ENCODE measurements at regions not wholly inside any gene's neighbourhood (a gene's known extent, or its start where the extent isn't known, plus 50 kb on each side); places are given as distances from the start of the nearest gene placed in this dataset.

DNA sequence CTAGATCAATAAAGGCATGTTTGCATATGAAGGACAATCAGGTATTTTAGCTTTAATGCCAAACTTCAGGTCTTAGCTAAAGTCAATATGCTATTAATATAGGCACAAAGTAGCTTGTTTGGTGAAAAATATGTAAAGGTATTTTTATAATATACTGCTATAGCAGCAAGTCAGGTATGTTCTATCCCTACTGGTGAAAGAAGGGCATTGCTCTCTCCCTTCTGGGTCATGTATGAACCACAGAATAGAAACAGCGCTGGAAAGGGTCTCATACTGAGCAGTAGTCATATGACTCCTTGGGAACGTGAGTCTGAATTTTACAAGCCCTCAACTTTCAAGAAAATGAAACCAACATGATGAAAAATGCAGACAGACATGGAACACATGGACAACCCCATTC is 314.6 kb downstream of the GRIN2B start:
- Histone ChIP-seq H3K9ac (ENCODE audit: low read length) (no peak overlapping the region), H3K9me2 (replicated peaks; ENCODE audit: low read length) (no peaks in the 10 kb centered on the region), H3K36me3 (ENCODE audit: low read depth, low read length) (no peaks in the 10 kb centered on the region), H3K27me3 (ENCODE audit: low read length) (peaks cover 28% of the 10 kb centered on the region), H3K4me1 (ENCODE audit: insufficient read depth, low read length) (no peaks in the 10 kb centered on the region), H3K4me2 (ENCODE audit: low read length) (no peak overlapping the region), H3K9me3 (ENCODE audit: low read length) (no peaks in the 10 kb centered on the region), H2AFZ (ENCODE audit: low read length) (no peak overlapping the region), H3K27ac (ENCODE audit: low read length) (no peak overlapping the region), H3F3A (ENCODE audit: low read length, unreplicated experiment) (no peaks in the 10 kb centered on the region), H3K79me2 (ENCODE audit: low read length) (no peaks in the 10 kb centered on the region), H3K4me3 (ENCODE audit: low read length) (no peak overlapping the region), H4K20me1 (ENCODE audit: low read length) (no peaks in the 10 kb centered on the region)
- DNase-seq (no peak), ATAC-seq (no peak)
- BruUV-seq (replicated peaks): no TSS peak
- ChIA-PET POLR2A (ENCODE audit: unreplicated experiment) (no interaction called here), CTCF (no interaction called here)
- TF ChIP-seq, protein P1, sequence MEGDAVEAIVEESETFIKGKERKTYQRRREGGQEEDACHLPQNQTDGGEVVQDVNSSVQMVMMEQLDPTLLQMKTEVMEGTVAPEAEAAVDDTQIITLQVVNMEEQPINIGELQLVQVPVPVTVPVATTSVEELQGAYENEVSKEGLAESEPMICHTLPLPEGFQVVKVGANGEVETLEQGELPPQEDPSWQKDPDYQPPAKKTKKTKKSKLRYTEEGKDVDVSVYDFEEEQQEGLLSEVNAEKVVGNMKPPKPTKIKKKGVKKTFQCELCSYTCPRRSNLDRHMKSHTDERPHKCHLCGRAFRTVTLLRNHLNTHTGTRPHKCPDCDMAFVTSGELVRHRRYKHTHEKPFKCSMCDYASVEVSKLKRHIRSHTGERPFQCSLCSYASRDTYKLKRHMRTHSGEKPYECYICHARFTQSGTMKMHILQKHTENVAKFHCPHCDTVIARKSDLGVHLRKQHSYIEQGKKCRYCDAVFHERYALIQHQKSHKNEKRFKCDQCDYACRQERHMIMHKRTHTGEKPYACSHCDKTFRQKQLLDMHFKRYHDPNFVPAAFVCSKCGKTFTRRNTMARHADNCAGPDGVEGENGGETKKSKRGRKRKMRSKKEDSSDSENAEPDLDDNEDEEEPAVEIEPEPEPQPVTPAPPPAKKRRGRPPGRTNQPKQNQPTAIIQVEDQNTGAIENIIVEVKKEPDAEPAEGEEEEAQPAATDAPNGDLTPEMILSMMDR (conservative IDR thresholded peaks at IDR 0.05; ENCODE audit: low read depth, low read length): no peak
- intact Hi-C loops (cut with micrococcal nuclease): no loop called here

DNA sequence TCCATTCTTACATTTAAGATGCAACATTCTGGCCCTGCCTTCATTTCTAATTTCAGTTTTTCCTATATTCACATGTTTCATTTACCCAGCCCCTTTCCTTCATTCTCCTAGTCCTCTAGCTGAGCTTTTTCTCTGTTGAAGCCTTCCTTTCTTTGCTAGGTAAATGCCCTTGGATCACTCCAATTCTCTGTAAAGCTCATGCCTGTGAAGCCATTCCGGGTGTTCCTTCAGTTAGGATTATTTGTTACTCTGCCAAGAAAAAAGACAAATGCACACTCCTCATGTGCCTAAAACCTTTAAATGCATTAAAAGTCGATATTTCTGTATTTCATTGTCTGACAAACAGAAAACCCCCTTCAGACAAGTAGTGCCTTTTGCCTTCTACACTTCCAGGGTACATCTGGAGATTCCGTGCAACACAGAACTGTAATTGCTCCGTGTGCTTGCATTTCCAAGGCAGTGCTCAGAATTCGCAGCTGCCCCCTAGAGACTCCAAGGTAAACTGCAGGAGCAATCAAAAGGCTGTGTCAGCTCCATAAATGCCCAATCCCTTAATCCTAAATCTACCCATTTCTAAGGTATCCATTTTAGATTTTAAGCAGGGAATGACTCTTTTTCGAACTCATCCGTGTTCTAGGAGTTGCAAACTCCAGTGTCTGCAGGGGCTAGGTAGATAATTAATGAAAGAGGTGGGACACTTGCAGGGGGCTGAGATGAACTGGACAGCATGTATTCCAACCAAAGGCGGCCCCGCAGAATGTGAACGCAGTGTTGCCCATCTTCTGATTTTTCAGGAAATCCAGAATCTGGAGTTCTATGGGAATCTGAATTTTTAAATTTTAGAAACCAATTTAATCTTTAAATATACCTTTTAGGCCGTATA is 320.2 kb downstream of the GRIN2B start:
- no peak overlapping the region for H3K4me3 ChIP-seq (ENCODE audit: low read length)
- DNase-seq: peak; percentile 53
- no peak overlapping the region for H2AFZ ChIP-seq (ENCODE audit: low read length)
- H3K27me3 ChIP-seq (ENCODE audit: low read length): peaks cover 35% of the 10 kb centered on the region
- H3K9me2 ChIP-seq (replicated peaks; ENCODE audit: low read length): no peaks in the 10 kb centered on the region
- ChIA-PET CTCF (interaction anchor here (0.9 kb wide), 1 partner anchor 406 kb away, joined by 3 read pairs; no protein-coding TSS in a partner anchor), POLR2A (ENCODE audit: unreplicated experiment) (no interaction called here)
- H3K4me1 ChIP-seq (ENCODE audit: insufficient read depth, low read length): no peaks in the 10 kb centered on the region
- H3F3A ChIP-seq (ENCODE audit: low read length, unreplicated experiment): no peaks in the 10 kb centered on the region
- no peaks in the 10 kb centered on the region for H3K9me3 ChIP-seq (ENCODE audit: low read length)
- no peak overlapping the region for H3K9ac ChIP-seq (ENCODE audit: low read length)
- ATAC-seq: peak; percentile 49; the same call in 1 of the 2 replicates
- H3K36me3 ChIP-seq (ENCODE audit: low read depth, low read length): no peaks in the 10 kb centered on the region
- H3K27ac ChIP-seq (ENCODE audit: low read length): no peak overlapping the region
- TF ChIP-seq, protein P1 (conservative IDR thresholded peaks at IDR 0.05; ENCODE audit: low read depth, low read length): peak; percentile 64
- no peak for TF ChIP-seq EZH2phosphoT487 (IDR thresholded peaks at IDR 0.05; ENCODE audit: borderline replicate concordance, low read length)
- no peak overlapping the region for H3K4me2 ChIP-seq (ENCODE audit: low read length)
- H4K20me1 ChIP-seq (ENCODE audit: low read length): no peaks in the 10 kb centered on the region
- intact Hi-C loops (cut with micrococcal nuclease): loop anchor here (1.0 to 5.0 kb wide), 3 partner anchors 299 to 404 kb away; no protein-coding TSS in a partner anchor
- no peaks in the 10 kb centered on the region for H3K79me2 ChIP-seq (ENCODE audit: low read length)
- BruUV-seq (replicated peaks): no TSS peak

DNA sequence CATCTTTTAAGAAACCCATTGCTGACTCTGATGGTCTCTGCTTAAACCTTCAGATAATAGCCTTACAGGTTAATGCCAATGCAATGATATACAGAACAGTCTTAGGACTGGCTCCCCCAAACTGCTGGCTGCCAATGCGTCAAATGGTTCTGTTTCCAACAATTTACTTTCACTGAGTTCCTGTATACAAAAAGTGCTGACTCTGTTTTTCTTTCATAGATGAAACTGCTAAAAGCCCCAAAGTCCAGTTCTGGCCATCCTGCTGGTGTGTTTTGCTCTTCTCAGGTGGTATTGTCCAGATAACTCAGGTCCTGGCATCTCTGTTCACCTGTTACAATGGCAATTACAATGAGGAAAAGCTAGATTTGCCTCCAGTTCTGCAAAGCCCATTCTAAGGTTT is 326.9 kb downstream of the GRIN2B start:
- no peak overlapping the region for H3K27ac ChIP-seq (ENCODE audit: low read length)
- H3K36me3 ChIP-seq (ENCODE audit: low read depth, low read length): no peaks in the 10 kb centered on the region
- DNase-seq (no peak), ATAC-seq (no peak)
- no peak overlapping the region for H3K4me3 ChIP-seq (ENCODE audit: low read length)
- no peaks in the 10 kb centered on the region for H3K9me2 ChIP-seq (replicated peaks; ENCODE audit: low read length)
- BruUV-seq (replicated peaks): no TSS peak
- intact Hi-C loops (cut with micrococcal nuclease): no loop called here
- CTCF ChIA-PET: no interaction called here
- peaks cover 51% of the 10 kb centered on the region for H3K27me3 ChIP-seq (ENCODE audit: low read length)
- no peak overlapping the region for H3K4me2 ChIP-seq (ENCODE audit: low read length)
- no peak overlapping the region for H2AFZ ChIP-seq (ENCODE audit: low read length)
- H3K9ac ChIP-seq (ENCODE audit: low read length): no peak overlapping the region
- POLR2A ChIA-PET (ENCODE audit: unreplicated experiment): no interaction called here
- H4K20me1 ChIP-seq (ENCODE audit: low read length): no peaks in the 10 kb centered on the region
- H3K79me2 ChIP-seq (ENCODE audit: low read length): no peaks in the 10 kb centered on the region
- no peaks in the 10 kb centered on the region for H3K4me1 ChIP-seq (ENCODE audit: insufficient read depth, low read length)
- no peaks in the 10 kb centered on the region for H3K9me3 ChIP-seq (ENCODE audit: low read length)
- no peak for TF ChIP-seq EZH2 (IDR thresholded peaks at IDR 0.05; ENCODE audit: low read length, unreplicated experiment)
- TF ChIP-seq, protein P1 (conservative IDR thresholded peaks at IDR 0.05; ENCODE audit: low read depth, low read length): no peak
- TF ChIP-seq EZH2phosphoT487 (IDR thresholded peaks at IDR 0.05; ENCODE audit: borderline replicate concordance, low read length): no peak
- H3F3A ChIP-seq (ENCODE audit: low read length, unreplicated experiment): no peaks in the 10 kb centered on the region
